H1 (cell line): ENCODE measurements at regions not wholly inside any gene's neighbourhood (a gene's known extent, or its start where the extent isn't known, plus 50 kb on each side); places are given as distances from the start of the nearest gene placed in this dataset.

ENCODE experiments used
- BRCA1 ChIP-seq: IDR thresholded peaks from 2 replicates; pipeline ENCODE4 v1.6.1; 2012; ENCODE audit warnings: low read depth, low read length, improper control_type of control experiment
- CBX8 ChIP-seq: fragments of 300-800, 300-1000 bp; sonication (generic); IDR thresholded peaks from 2 replicates; pipeline ENCODE4 v1.7.1; 2016; ENCODE audit warnings: low read depth, low read length, borderline replicate concordance
- CHD2 ChIP-seq: IDR thresholded peaks from 2 replicates; pipeline ENCODE4 v1.6.1; 2012; ENCODE audit warnings: low read length, improper control_type of control experiment
- EZH2 ChIP-seq: fragments of 200-600 bp; sonication (generic); IDR thresholded peaks from 2 replicates; pipeline ENCODE4 v1.7.1; 2012; ENCODE audit warnings: low read depth, mild to moderate bottlenecking, moderate library complexity, low read length, inconsistent platforms; ENCODE audit not compliant: severe bottlenecking
- JUND ChIP-seq: IDR thresholded peaks from 2 replicates; pipeline ENCODE4 v1.6.1; 2011; ENCODE audit warnings: mild to moderate bottlenecking, improper control_type of control experiment, low read length
- POLR2A ChIP-seq, 2 experiments: IDR thresholded peaks; 1 replicate in 1 of 2; 2 replicates in 1 of 2; pipeline ENCODE4 v1.6.1; 2011; ENCODE audit warnings: low read depth in 2 of 2, low read length in 2 of 2, mild to moderate bottlenecking in 2 of 2; ENCODE audit errors: control extremely low read depth in 1 of 2
- RBBP5 ChIP-seq: IDR thresholded peaks from 2 replicates; pipeline ENCODE4 v1.7.1; 2012; ENCODE audit warnings: low read depth, mild to moderate bottlenecking, inconsistent platforms, low read length, moderate library complexity, borderline replicate concordance
- RFX5 ChIP-seq: IDR thresholded peaks from 2 replicates; pipeline ENCODE4 v1.6.1; 2011; ENCODE audit warnings: low read depth, low read length, improper control_type of control experiment, borderline replicate concordance
- SP1 ChIP-seq: IDR thresholded peaks from 2 replicates; pipeline ENCODE4 v1.6.1; 2011; ENCODE audit warnings: low read depth, low read length
- TBP ChIP-seq: IDR thresholded peaks from 2 replicates; pipeline ENCODE4 v1.6.1; 2011; ENCODE audit warnings: low read depth, low read length, improper control_type of control experiment
- TF ChIP-seq, protein P1 (sequence below), 3 experiments: IDR thresholded peaks; 1 replicate in 2 of 3; 2 replicates in 1 of 3; pipeline versions ENCODE4 v1.5.1 to v1.6.1; 2011; ENCODE audit warnings: low read length in 3 of 3, mild to moderate bottlenecking in 3 of 3, inconsistent platforms in 2 of 3, low read depth in 1 of 3, moderate library complexity in 1 of 3; ENCODE audit not compliant: insufficient read depth in 1 of 3; ENCODE audit errors: control extremely low read depth in 1 of 3
- TF ChIP-seq, protein P2 (sequence below): IDR thresholded peaks from 2 replicates; pipeline ENCODE4 v1.6.1; 2012; ENCODE audit warnings: inconsistent platforms

DNA sequence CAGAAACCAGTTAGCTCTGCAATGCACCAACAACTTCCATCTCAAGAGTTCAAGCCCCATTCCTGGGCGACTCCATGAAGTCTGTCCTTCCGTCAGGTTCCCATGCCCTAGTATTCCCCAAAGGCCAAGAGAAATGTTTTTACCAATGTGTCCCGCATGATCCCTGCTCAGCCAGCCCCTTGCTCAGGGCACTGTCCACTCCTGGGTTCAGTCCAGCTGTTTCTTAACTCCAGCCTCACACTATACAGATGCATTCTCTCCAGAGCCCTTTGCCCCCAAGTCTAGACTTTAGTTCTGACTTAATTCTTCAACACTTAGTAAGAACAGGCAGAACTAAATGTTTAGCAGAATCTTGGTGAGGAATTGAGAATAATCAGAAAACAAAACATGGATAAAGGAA lies 497.5 kb downstream of the SOX6 start:
- TF ChIP-seq, protein P1, sequence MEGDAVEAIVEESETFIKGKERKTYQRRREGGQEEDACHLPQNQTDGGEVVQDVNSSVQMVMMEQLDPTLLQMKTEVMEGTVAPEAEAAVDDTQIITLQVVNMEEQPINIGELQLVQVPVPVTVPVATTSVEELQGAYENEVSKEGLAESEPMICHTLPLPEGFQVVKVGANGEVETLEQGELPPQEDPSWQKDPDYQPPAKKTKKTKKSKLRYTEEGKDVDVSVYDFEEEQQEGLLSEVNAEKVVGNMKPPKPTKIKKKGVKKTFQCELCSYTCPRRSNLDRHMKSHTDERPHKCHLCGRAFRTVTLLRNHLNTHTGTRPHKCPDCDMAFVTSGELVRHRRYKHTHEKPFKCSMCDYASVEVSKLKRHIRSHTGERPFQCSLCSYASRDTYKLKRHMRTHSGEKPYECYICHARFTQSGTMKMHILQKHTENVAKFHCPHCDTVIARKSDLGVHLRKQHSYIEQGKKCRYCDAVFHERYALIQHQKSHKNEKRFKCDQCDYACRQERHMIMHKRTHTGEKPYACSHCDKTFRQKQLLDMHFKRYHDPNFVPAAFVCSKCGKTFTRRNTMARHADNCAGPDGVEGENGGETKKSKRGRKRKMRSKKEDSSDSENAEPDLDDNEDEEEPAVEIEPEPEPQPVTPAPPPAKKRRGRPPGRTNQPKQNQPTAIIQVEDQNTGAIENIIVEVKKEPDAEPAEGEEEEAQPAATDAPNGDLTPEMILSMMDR (IDR thresholded peaks at IDR 0.05; ENCODE audit: control extremely low read depth in 1 of 3, insufficient read depth in 1 of 3, low read depth in 1 of 3, low read length in 3 of 3): no peak
- TF ChIP-seq, protein P2, sequence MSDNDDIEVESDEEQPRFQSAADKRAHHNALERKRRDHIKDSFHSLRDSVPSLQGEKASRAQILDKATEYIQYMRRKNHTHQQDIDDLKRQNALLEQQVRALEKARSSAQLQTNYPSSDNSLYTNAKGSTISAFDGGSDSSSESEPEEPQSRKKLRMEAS: no peak
- no peak for TF ChIP-seq TBP
- TF ChIP-seq EZH2: no peak
- TF ChIP-seq BRCA1: no peak
- no peak for TF ChIP-seq SP1
- TF ChIP-seq RBBP5: no peak
- TF ChIP-seq CBX8: no peak
- no peak for TF ChIP-seq POLR2A (IDR thresholded peaks at IDR 0.05; ENCODE audit: control extremely low read depth in 1 of 2, low read depth in 2 of 2, low read length in 2 of 2)
- TF ChIP-seq JUND: no peak
- no peak for TF ChIP-seq CHD2
- TF ChIP-seq RFX5: no peak
